Activated CD4-positive, alpha-beta T cell treated with anti-CD3 and anti-CD28 coated beads for 36 hours (primary cell): ENCODE measurements at regions not wholly inside any gene's neighbourhood (a gene's known extent, or its start where the extent isn't known, plus 50 kb on each side); places are given as distances from the start of the nearest gene placed in this dataset.

Experiments used
- ATAC-seq: fragments of 200-7000 bp; cut with Tn5 transposase; one replicate; pipeline ENCODE4 v1.10.0; 2021; ENCODE audit warnings: mild to moderate bottlenecking, moderate library complexity
- CTCF ChIA-PET: fragments of 350-600 bp; sonication (Branson Sonifier 250); formaldehyde crosslinking; loops from one replicate; lab custom pipeline; 2021; ENCODE audit warnings: antibody characterized with exemption; lab: Charles Lee
- POLR2A ChIA-PET: fragments of 350-600 bp; sonication (Branson Sonifier 250); formaldehyde crosslinking; loops from one replicate; lab custom pipeline; 2021; ENCODE audit warnings: antibody characterized with exemption, inconsistent platforms; lab: Charles Lee
- DNase-seq: peaks from one replicate; pipeline ENCODE4 v3.0.0-alpha.2; 2020
- H3K27ac Mint-ChIP-seq: one replicate; pipeline ENCODE4 v1.8.0; 2021; ENCODE audit warnings: mixed read lengths
- H3K27me3 Mint-ChIP-seq: one replicate; pipeline ENCODE4 v1.8.0; 2021; ENCODE audit warnings: mixed read lengths
- H3K36me3 Mint-ChIP-seq: one replicate; pipeline ENCODE4 v1.8.0; 2021; ENCODE audit warnings: low read depth, mixed read lengths
- H3K4me1 Mint-ChIP-seq: one replicate; pipeline ENCODE4 v1.8.0; 2021; ENCODE audit warnings: mixed read lengths
- H3K4me3 Mint-ChIP-seq: one replicate; pipeline ENCODE4 v1.8.0; 2021; ENCODE audit warnings: mild to moderate bottlenecking, moderate library complexity, mixed read lengths
- H3K9me3 Mint-ChIP-seq: one replicate; pipeline ENCODE4 v1.8.0; 2021; ENCODE audit warnings: low read depth, mixed read lengths
- intact Hi-C, 2 experiments: fragments of 100-400 bp; cut with DNase I in 1 of 2; cut with micrococcal nuclease in 1 of 2; formaldehyde crosslinking; loops; one replicate each; pipeline versions ENCODE4 v1.14.2 to v1.15.1; 2022 to 2024; cut with DNase I, micrococcal nuclease

GRCh38 chr5:120219988-120220387 lies 244.1 kb upstream of the PRR16 start:
- no peak for DNase-seq
- POLR2A ChIA-PET = no interaction called here
- H3K36me3 Mint-ChIP-seq = no peaks in the 10 kb centered on the region
- CTCF ChIA-PET = no interaction called here
- no peak overlapping the region for H3K27ac Mint-ChIP-seq
- no peaks in the 10 kb centered on the region for H3K4me1 Mint-ChIP-seq
- H3K9me3 Mint-ChIP-seq = peaks cover 2% of the 10 kb centered on the region
- H3K4me3 Mint-ChIP-seq = no peak overlapping the region
- no peak for ATAC-seq
- intact Hi-C loops = no loop called here
- no peaks in the 10 kb centered on the region for H3K27me3 Mint-ChIP-seq

GRCh38 chr5:120225524-120225923 lies 238.6 kb upstream of the PRR16 start:
- CTCF ChIA-PET = no interaction called here
- H3K36me3 Mint-ChIP-seq = no peaks in the 10 kb centered on the region

GRCh38 chr5:120228262-120229031 lies 235.7 kb upstream of the PRR16 start:
- DNase-seq (no peak), ATAC-seq (no peak)
- H3K36me3 Mint-ChIP-seq = no peaks in the 10 kb centered on the region
- ChIA-PET POLR2A (no interaction called here), CTCF (no interaction called here)
- H3K4me3 Mint-ChIP-seq = no peak overlapping the region
- no peaks in the 10 kb centered on the region for H3K4me1 Mint-ChIP-seq
- intact Hi-C loops = no loop called here
- H3K9me3 Mint-ChIP-seq = peaks cover 2% of the 10 kb centered on the region
- H3K27me3 Mint-ChIP-seq = no peaks in the 10 kb centered on the region
- no peak overlapping the region for H3K27ac Mint-ChIP-seq

More at GRCh38 chr5:120225524-120225923, 238.6 kb upstream of the PRR16 start:
- H3K27ac Mint-ChIP-seq = no peak overlapping the region
- intact Hi-C loops = no loop called here
- no peaks in the 10 kb centered on the region for H3K27me3 Mint-ChIP-seq
- no peak for DNase-seq
- no peaks in the 10 kb centered on the region for H3K4me1 Mint-ChIP-seq
- POLR2A ChIA-PET = no interaction called here
- ATAC-seq = no peak
- no peak overlapping the region for H3K4me3 Mint-ChIP-seq
- peaks cover 2% of the 10 kb centered on the region for H3K9me3 Mint-ChIP-seq

- Mint-ChIP-seq H3K9me3 (peaks cover 2% of the 10 kb centered on the region), H3K27me3 (no peaks in the 10 kb centered on the region), H3K36me3 (no peaks in the 10 kb centered on the region), H3K27ac (no peak overlapping the region), H3K4me3 (no peak overlapping the region), H3K4me1 (no peaks in the 10 kb centered on the region)
- DNase-seq (no peak), ATAC-seq (no peak)
- ChIA-PET POLR2A (no interaction called here), CTCF (no interaction called here)
- intact Hi-C loops = no loop called here
Measured at GRCh38 chr5:120229036-120229435, 235.1 kb upstream of the PRR16 start.

GRCh38 chr5:120231563-120231962 lies 232.5 kb upstream of the PRR16 start:
- intact Hi-C loops = no loop called here

GRCh38 chr5:120236360-120236759 lies 227.7 kb upstream of the PRR16 start:
- no peaks in the 10 kb centered on the region for H3K9me3 Mint-ChIP-seq
- no peaks in the 10 kb centered on the region for H3K36me3 Mint-ChIP-seq
- POLR2A ChIA-PET = no interaction called here
- intact Hi-C loops = no loop called here
- H3K27ac Mint-ChIP-seq = no peak overlapping the region
- no peak overlapping the region for H3K4me3 Mint-ChIP-seq
- DNase-seq (no peak), ATAC-seq (no peak)
- no peaks in the 10 kb centered on the region for H3K27me3 Mint-ChIP-seq
- no peaks in the 10 kb centered on the region for H3K4me1 Mint-ChIP-seq
- CTCF ChIA-PET = no interaction called here

More at GRCh38 chr5:120231563-120231962, 232.5 kb upstream of the PRR16 start:
- H3K27ac Mint-ChIP-seq = no peak overlapping the region
- no peaks in the 10 kb centered on the region for H3K9me3 Mint-ChIP-seq
- ChIA-PET POLR2A (no interaction called here), CTCF (no interaction called here)
- ATAC-seq = no peak
- no peak overlapping the region for H3K4me3 Mint-ChIP-seq
- no peak for DNase-seq
- H3K4me1 Mint-ChIP-seq = no peaks in the 10 kb centered on the region
- H3K36me3 Mint-ChIP-seq = no peaks in the 10 kb centered on the region
- no peaks in the 10 kb centered on the region for H3K27me3 Mint-ChIP-seq

GRCh38 chr5:120239086-120239485 lies 225.0 kb upstream of the PRR16 start:
- POLR2A ChIA-PET = no interaction called here
- no peaks in the 10 kb centered on the region for H3K4me1 Mint-ChIP-seq
- no peak overlapping the region for H3K4me3 Mint-ChIP-seq
- no peaks in the 10 kb centered on the region for H3K36me3 Mint-ChIP-seq
- intact Hi-C loops = no loop called here
- H3K27ac Mint-ChIP-seq = no peak overlapping the region
- DNase-seq (no peak), ATAC-seq (no peak)
- H3K27me3 Mint-ChIP-seq = no peaks in the 10 kb centered on the region
- no peaks in the 10 kb centered on the region for H3K9me3 Mint-ChIP-seq
- CTCF ChIA-PET = no interaction called here

- ChIA-PET POLR2A (no interaction called here), CTCF (no interaction called here)
- intact Hi-C loops = no loop called here
- H3K36me3 Mint-ChIP-seq = no peaks in the 10 kb centered on the region
- H3K27ac Mint-ChIP-seq = no peak overlapping the region
- H3K27me3 Mint-ChIP-seq = no peaks in the 10 kb centered on the region
- no peak for ATAC-seq
- H3K4me1 Mint-ChIP-seq = no peaks in the 10 kb centered on the region
- H3K9me3 Mint-ChIP-seq = no peaks in the 10 kb centered on the region
- DNase-seq = no peak
- no peak overlapping the region for H3K4me3 Mint-ChIP-seq
Measured at GRCh38 chr5:120240706-120241105, 223.4 kb upstream of the PRR16 start.

GRCh38 chr5:120241400-120241799 lies 222.7 kb upstream of the PRR16 start:
- H3K27ac Mint-ChIP-seq = no peak overlapping the region
- H3K9me3 Mint-ChIP-seq = no peaks in the 10 kb centered on the region
- no peaks in the 10 kb centered on the region for H3K27me3 Mint-ChIP-seq
- no peaks in the 10 kb centered on the region for H3K36me3 Mint-ChIP-seq
- DNase-seq (no peak), ATAC-seq (no peak)
- no peaks in the 10 kb centered on the region for H3K4me1 Mint-ChIP-seq
- intact Hi-C loops = no loop called here
- POLR2A ChIA-PET = no interaction called here
- CTCF ChIA-PET = no interaction called here
- no peak overlapping the region for H3K4me3 Mint-ChIP-seq

- intact Hi-C loops = no loop called here
- Mint-ChIP-seq H3K36me3 (no peaks in the 10 kb centered on the region), H3K4me3 (no peak overlapping the region), H3K9me3 (no peaks in the 10 kb centered on the region), H3K27ac (no peak overlapping the region), H3K27me3 (no peaks in the 10 kb centered on the region), H3K4me1 (no peaks in the 10 kb centered on the region)
- CTCF ChIA-PET = interaction anchor here (1.0 kb wide), 1 partner anchor 29 kb away, joined by 3 read pairs; no protein-coding TSS in a partner anchor
- no peak for ATAC-seq
- POLR2A ChIA-PET = no interaction called here
- DNase-seq = no peak
Measured at GRCh38 chr5:120251898-120252297, 212.2 kb upstream of the PRR16 start.

- H3K36me3 Mint-ChIP-seq = no peaks in the 10 kb centered on the region
- H3K4me3 Mint-ChIP-seq = no peak overlapping the region
- H3K27ac Mint-ChIP-seq = no peak overlapping the region
- DNase-seq (no peak), ATAC-seq (no peak)
- no peaks in the 10 kb centered on the region for H3K9me3 Mint-ChIP-seq
- POLR2A ChIA-PET = no interaction called here
- CTCF ChIA-PET = no interaction called here
- no peaks in the 10 kb centered on the region for H3K27me3 Mint-ChIP-seq
- H3K4me1 Mint-ChIP-seq = no peaks in the 10 kb centered on the region
- intact Hi-C loops = no loop called here
Measured at GRCh38 chr5:120252839-120253238, 211.3 kb upstream of the PRR16 start.

GRCh38 chr5:120254385-120254784 lies 209.7 kb upstream of the PRR16 start:
- intact Hi-C loops = no loop called here
- Mint-ChIP-seq H3K36me3 (no peaks in the 10 kb centered on the region), H3K27ac (no peak overlapping the region), H3K9me3 (no peaks in the 10 kb centered on the region), H3K4me3 (no peak overlapping the region), H3K27me3 (no peaks in the 10 kb centered on the region), H3K4me1 (no peaks in the 10 kb centered on the region)
- no peak for DNase-seq
- ChIA-PET POLR2A (no interaction called here), CTCF (no interaction called here)
- no peak for ATAC-seq
